DMS153 (cell line): ENCODE measurements at regions not wholly inside any gene's neighbourhood (a gene's known extent, or its start where the extent isn't known, plus 50 kb on each side); places are given as distances from the start of the nearest gene placed in this dataset.
A peak's percentile ranks its signal among the peaks of the same experiment; 100 is the strongest.

Source experiments
- DNase-seq: peaks from one replicate; lab custom pipeline; 2025; lab: John Stamatoyannopoulos, UW

GRCh38 chr5:133854554-133854953 is 113.9 kb downstream of the C5orf15 start:
- DNase-seq: no peak

GRCh38 chr5:133853646-133854365 is 114.6 kb downstream of the C5orf15 start:
- DNase-seq: no peak

GRCh38 chr5:133851521-133851920 is 116.9 kb downstream of the C5orf15 start:
- no peak for DNase-seq

GRCh38 chr5:133850811-133851210 is 117.6 kb downstream of the C5orf15 start:
- no peak for DNase-seq

GRCh38 chr5:133849116-133849515 is 119.3 kb downstream of the C5orf15 start:
- DNase-seq: no peak

GRCh38 chr5:133848341-133848811 is 120.0 kb downstream of the C5orf15 start:
- peak; percentile 7 for DNase-seq

GRCh38 chr5:133847886-133848285 is 120.5 kb downstream of the C5orf15 start:
- DNase-seq: no peak

- no peak for DNase-seq
These were observed 121.1 kb downstream of the C5orf15 start for GRCh38 chr5:133847301-133847700.

- DNase-seq: no peak
These were observed 121.8 kb downstream of the C5orf15 start for GRCh38 chr5:133846478-133847226.

- DNase-seq: no peak
These were observed 123.2 kb downstream of the C5orf15 start for GRCh38 chr5:133845271-133845670.

GRCh38 chr5:133844836-133845235 is 123.6 kb downstream of the C5orf15 start:
- DNase-seq: peak; percentile 7

GRCh38 chr5:133843911-133844310 is 124.5 kb downstream of the C5orf15 start:
- no peak for DNase-seq

GRCh38 chr5:133842846-133843611 is 125.4 kb downstream of the C5orf15 start:
- DNase-seq: no peak

- no peak for DNase-seq
These were observed 126.3 kb downstream of the C5orf15 start for GRCh38 chr5:133841831-133842750.

- no peak for DNase-seq
These were observed 128.3 kb downstream of the C5orf15 start for GRCh38 chr5:133840168-133840567.

GRCh38 chr5:133839721-133840120 is 128.7 kb downstream of the C5orf15 start:
- no peak for DNase-seq

GRCh38 chr5:133839090-133839489 is 129.3 kb downstream of the C5orf15 start:
- DNase-seq: no peak

GRCh38 chr5:133838286-133838685 is 130.1 kb downstream of the C5orf15 start:
- DNase-seq: no peak

GRCh38 chr5:133831491-133832224 is 136.8 kb downstream of the C5orf15 start:
- no peak for DNase-seq

- DNase-seq: no peak
These were observed 137.5 kb downstream of the C5orf15 start for GRCh38 chr5:133830911-133831310.

- DNase-seq: no peak
These were observed 138.1 kb downstream of the C5orf15 start for GRCh38 chr5:133830281-133830680.
